ENCODE measurements at regions not wholly inside any gene's neighbourhood (a gene's known extent, or its start where the extent isn't known, plus 50 kb on each side); places are given as distances from the start of the nearest gene placed in this dataset.

DNA sequence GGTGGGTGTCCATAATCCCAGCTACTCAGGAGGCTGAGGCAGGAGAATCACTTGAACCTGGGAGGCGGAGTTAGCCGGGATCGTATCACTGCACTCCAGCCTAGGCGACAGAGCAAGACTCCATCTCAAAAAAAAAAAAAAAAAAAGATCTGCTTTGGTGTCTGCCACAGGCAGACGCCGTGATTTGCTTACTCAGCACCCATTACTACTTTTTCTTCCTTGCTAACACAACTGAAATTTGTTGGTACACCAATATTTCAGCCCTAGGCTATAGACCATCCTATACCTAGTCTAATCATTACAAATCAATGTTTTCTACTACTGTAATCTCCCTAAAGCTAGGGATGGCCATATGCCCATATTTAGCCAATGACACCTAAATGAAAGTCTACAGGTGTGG, 53.5 kb upstream of the PARD3 start:
- no peak for TF ChIP-seq CTCF (IDR thresholded peaks at IDR 0.05)
- no peak for TF ChIP-seq POLR2AphosphoS5 (IDR thresholded peaks at IDR 0.05)

All from breast epithelium (tissue), 3 donors.